Trophoblast cell (in vitro differentiated cells and primary cell): ENCODE measurements at regions not wholly inside any gene's neighbourhood (a gene's known extent, or its start where the extent isn't known, plus 50 kb on each side); places are given as distances from the start of the nearest gene placed in this dataset.

Experiments
- DNase-seq, 2 donors: peaks; one replicate each; pipeline ENCODE4 v3.0.0-alpha.2; 2016
- H2AFZ ChIP-seq: 2 replicates; pipeline ENCODE4 v1.6.1; 2013; ENCODE audit warnings: low read length, moderate library complexity, mild to moderate bottlenecking; ENCODE audit not compliant: insufficient read depth, poor library complexity
- H2AK5ac ChIP-seq: 2 replicates; pipeline ENCODE4 v1.6.1; 2013; ENCODE audit warnings: mild to moderate bottlenecking, low read length
- H2BK120ac ChIP-seq: 2 replicates; pipeline ENCODE4 v1.6.1; 2013; ENCODE audit warnings: low read length, mild to moderate bottlenecking, moderate library complexity; ENCODE audit not compliant: insufficient read depth, poor library complexity
- H2BK12ac ChIP-seq: 2 replicates; pipeline ENCODE4 v1.6.1; 2013; ENCODE audit warnings: mild to moderate bottlenecking, low read length, moderate library complexity
- H2BK5ac ChIP-seq: 2 replicates; pipeline ENCODE4 v1.6.1; 2013; ENCODE audit warnings: low read length, low read depth, moderate library complexity, mild to moderate bottlenecking; ENCODE audit not compliant: poor library complexity
- H3K14ac ChIP-seq: 2 replicates; pipeline ENCODE4 v1.6.1; 2013; ENCODE audit warnings: mild to moderate bottlenecking, low read length
- H3K18ac ChIP-seq: 2 replicates; pipeline ENCODE4 v1.6.1; 2013; ENCODE audit warnings: mild to moderate bottlenecking, low read length
- H3K23ac ChIP-seq: 2 replicates; pipeline ENCODE4 v1.6.1; 2013; ENCODE audit warnings: low read length
- H3K27ac ChIP-seq: 2 replicates; pipeline ENCODE4 v1.5.1; 2013; ENCODE audit warnings: low read depth, mild to moderate bottlenecking, inconsistent platforms, low read length, moderate library complexity
- H3K27me3 ChIP-seq: 2 replicates; pipeline ENCODE4 v1.6.1; 2013; ENCODE audit warnings: inconsistent platforms, mild to moderate bottlenecking, low read length, moderate library complexity; ENCODE audit not compliant: insufficient read depth
- H3K36me3 ChIP-seq, 2 experiments: 1 replicate in 1 of 2; 2 replicates in 1 of 2; pipeline ENCODE4 v1.6.1; 2013; ENCODE audit warnings: low read length in 2 of 2, mild to moderate bottlenecking in 2 of 2, moderate library complexity in 1 of 2; ENCODE audit not compliant: insufficient read depth in 2 of 2, control insufficient read depth in 1 of 2
- H3K4ac ChIP-seq: 2 replicates; pipeline ENCODE4 v1.6.1; 2013; ENCODE audit warnings: low read depth, mild to moderate bottlenecking, low read length, moderate library complexity
- H3K4me1 ChIP-seq, 2 experiments: 1 replicate in 1 of 2; 2 replicates in 1 of 2; pipeline ENCODE4 v1.6.1; 2013; ENCODE audit warnings: low read length in 2 of 2, mild to moderate bottlenecking in 2 of 2, moderate library complexity in 1 of 2; ENCODE audit not compliant: insufficient read depth in 2 of 2, control insufficient read depth in 1 of 2
- H3K4me2 ChIP-seq: 2 replicates; pipeline ENCODE4 v1.6.1; 2013; ENCODE audit warnings: inconsistent platforms, mild to moderate bottlenecking, low read length, moderate library complexity
- H3K4me3 ChIP-seq: 2 replicates; pipeline ENCODE4 v1.5.1; 2013; ENCODE audit warnings: mild to moderate bottlenecking, low read depth, low read length, inconsistent platforms
- H3K79me1 ChIP-seq: one replicate; pipeline ENCODE4 v1.6.1; 2013; ENCODE audit warnings: low read length
- H3K79me2 ChIP-seq: 2 replicates; pipeline ENCODE4 v1.6.1; 2013; ENCODE audit warnings: low read length, mild to moderate bottlenecking; ENCODE audit not compliant: control insufficient read depth, insufficient read depth, poor library complexity
- H3K9ac ChIP-seq: 2 replicates; pipeline ENCODE4 v1.6.1; 2013; ENCODE audit warnings: mild to moderate bottlenecking, low read length
- H3K9me3 ChIP-seq: 2 replicates; pipeline ENCODE4 v1.6.1; 2013; ENCODE audit warnings: low read depth, mild to moderate bottlenecking, control low read depth, inconsistent platforms, low read length; ENCODE audit not compliant: insufficient read depth
- H4K12ac ChIP-seq: 2 replicates; pipeline ENCODE4 v1.6.1; 2013; ENCODE audit warnings: low read depth, mild to moderate bottlenecking, low read length, moderate library complexity
- H4K8ac ChIP-seq: 2 replicates; pipeline ENCODE4 v1.6.1; 2013; ENCODE audit warnings: low read depth, mild to moderate bottlenecking, low read length, moderate library complexity
- H4K91ac ChIP-seq: one replicate; pipeline ENCODE4 v1.6.1; 2013; ENCODE audit warnings: low read depth, mild to moderate bottlenecking, low read length, moderate library complexity
- WGBS: extraction: QIAGEN DNeasy Blood & Tissue Kit; methylation state at CpG from one replicate; pipeline ENCODE4 v1.1.7; 2013; ENCODE audit warnings: missing lambda C conversion rate; ENCODE audit not compliant: insufficient read length, insufficient coverage; ENCODE audit errors: extremely low coverage; 5-methylcytosine and 5-hydroxymethylcytosine counted together

DNA sequence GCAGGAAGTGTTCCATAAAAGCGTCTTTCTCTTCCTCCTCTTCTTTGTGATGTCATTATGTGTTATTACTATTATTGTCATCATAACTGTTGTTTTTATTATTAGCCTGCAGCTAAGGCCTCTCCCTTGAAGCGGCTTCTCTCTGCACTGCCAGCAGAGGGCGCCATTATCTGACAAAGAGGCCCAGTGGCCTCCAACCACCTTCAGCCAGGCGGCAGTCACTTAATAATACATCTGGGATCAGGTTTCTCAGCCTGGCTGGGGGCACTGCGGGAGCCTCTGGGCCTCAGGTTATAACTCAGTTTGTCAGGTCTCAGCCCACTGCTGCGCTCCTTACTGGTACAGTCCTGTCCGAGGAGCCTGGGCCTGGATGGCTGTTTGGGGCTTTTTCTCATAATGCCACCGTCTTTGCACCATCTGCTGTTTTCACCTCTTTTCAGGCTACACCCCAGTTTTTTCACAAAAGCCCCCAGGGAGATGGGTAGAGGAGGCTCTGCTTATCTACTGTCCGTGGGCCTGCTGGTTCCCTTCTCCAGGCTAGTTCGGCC is 281.9 kb downstream of the NSG2 start:
- Histone ChIP-seq H3K14ac (peak overlapping the region; percentile 81), H3K9me3 (no peaks in the 10 kb centered on the region), H3K23ac (no peak overlapping the region), H4K12ac (no peak overlapping the region), H4K91ac (peak overlapping the region; percentile 100), H2BK5ac (peak overlapping the region; percentile 97), H2AK5ac (peak overlapping the region; percentile 74), H3K27ac (peak overlapping the region; percentile 92), H3K4me1 (peaks cover 28 to 29% of the 10 kb centered on the region in 2 experiments), H2AFZ (no peak overlapping the region), H3K9ac (peak overlapping the region; percentile 55), H2BK12ac (peak overlapping the region; percentile 77), H3K79me2 (peaks cover 11% of the 10 kb centered on the region), H3K4ac (peak overlapping the region; percentile 59), H3K4me2 (peak overlapping the region; percentile 4), H2BK120ac (peak overlapping the region; percentile 100), H4K8ac (peak overlapping the region; percentile 83), H3K18ac (peak overlapping the region; percentile 51), H3K79me1 (peaks cover 50% of the 10 kb centered on the region), H3K36me3 (no peaks in the 10 kb centered on the region), H3K27me3 (no peaks in the 10 kb centered on the region), H3K4me3 (no peak overlapping the region)
- peak; percentile 89 to 97 for DNase-seq
- WGBS, result no CpG with 5 or more reads among the region's 10 CpGs

DNA sequence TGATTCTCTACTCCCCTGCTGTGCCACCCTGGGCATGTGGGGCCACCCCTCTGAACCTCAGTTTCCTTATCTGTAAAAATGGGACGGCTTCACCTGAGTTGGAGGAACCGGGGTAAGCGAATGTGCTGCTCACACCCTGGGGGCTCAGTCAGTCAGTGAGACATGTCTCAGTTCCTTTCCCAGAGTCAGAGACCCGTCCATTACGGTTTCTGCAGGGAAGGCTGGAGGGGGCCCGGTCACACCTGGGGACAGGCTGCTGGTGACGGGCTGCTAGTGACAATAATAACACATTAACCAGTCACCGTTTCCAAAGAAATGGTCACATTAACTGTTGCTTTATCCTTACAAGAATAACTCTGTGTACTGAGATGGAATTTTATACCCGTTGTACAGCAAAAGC is 282.4 kb downstream of the NSG2 start:
- H3K23ac ChIP-seq, result no peak overlapping the region
- H3K27ac ChIP-seq, result peak overlapping the region; percentile 92
- H2BK12ac ChIP-seq, result peak overlapping the region; percentile 77
- peaks cover 28 to 29% of the 10 kb centered on the region in 2 experiments for H3K4me1 ChIP-seq
- H3K4me2 ChIP-seq, result no peak overlapping the region
- no CpG with 5 or more reads among the region's 9 CpGs for WGBS
- H3K4ac ChIP-seq, result peak overlapping the region; percentile 71
- no peak overlapping the region for H3K4me3 ChIP-seq
- H3K79me2 ChIP-seq, result peaks cover 11% of the 10 kb centered on the region
- no peaks in the 10 kb centered on the region for H3K9me3 ChIP-seq
- DNase-seq, result no peak
- peak overlapping the region; percentile 83 for H4K8ac ChIP-seq
- no peak overlapping the region for H2AFZ ChIP-seq
- peak overlapping the region; percentile 55 for H3K9ac ChIP-seq
- H3K14ac ChIP-seq, result peak overlapping the region; percentile 81
- peak overlapping the region; percentile 100 for H4K91ac ChIP-seq
- peak overlapping the region; percentile 97 for H2BK5ac ChIP-seq
- peaks cover 52% of the 10 kb centered on the region for H3K79me1 ChIP-seq
- H3K18ac ChIP-seq, result peak overlapping the region; percentile 58
- peak overlapping the region; percentile 100 for H2BK120ac ChIP-seq
- H4K12ac ChIP-seq, result no peak overlapping the region
- no peaks in the 10 kb centered on the region for H3K36me3 ChIP-seq
- H3K27me3 ChIP-seq, result no peaks in the 10 kb centered on the region
- peak overlapping the region; percentile 74 for H2AK5ac ChIP-seq

DNA sequence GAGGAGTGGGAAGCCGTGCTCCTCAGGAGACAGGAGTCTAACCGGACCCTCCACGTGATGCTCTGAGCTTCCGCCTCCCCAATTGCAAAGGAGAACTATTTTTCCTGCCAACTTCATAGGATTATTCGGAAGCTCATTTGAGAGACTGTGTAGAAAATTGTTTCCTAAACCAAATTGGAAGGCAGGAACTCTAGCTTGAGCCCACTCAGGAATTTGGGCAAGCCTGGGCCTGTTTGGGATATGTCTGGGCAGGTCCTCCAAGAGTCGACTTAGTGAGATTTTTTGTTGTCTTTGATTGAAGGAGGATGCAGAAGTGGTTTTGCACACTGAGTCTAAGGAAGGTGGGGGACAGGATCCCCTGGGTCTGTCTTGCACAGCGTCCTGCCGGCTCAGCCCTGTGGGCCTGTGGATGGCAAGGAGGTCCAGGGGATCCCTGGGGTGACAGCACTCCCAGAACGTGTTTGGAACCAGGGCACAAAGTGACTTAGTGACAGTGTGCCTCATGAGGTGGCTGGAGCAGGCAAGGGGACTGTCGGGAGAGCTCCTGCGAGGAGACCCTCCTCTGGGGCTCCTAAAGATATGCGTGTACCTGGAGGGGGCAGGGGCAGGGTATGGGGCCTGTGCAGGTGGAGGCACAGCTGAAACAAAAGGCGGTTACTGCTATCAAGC is 283.3 kb downstream of the NSG2 start:
- Histone ChIP-seq H2AK5ac (peak overlapping the region; percentile 100), H4K12ac (peak overlapping the region; percentile 64), H2BK12ac (peak overlapping the region; percentile 100), H3K36me3 (no peaks in the 10 kb centered on the region), H2BK5ac (peak overlapping the region; percentile 97), H3K9me3 (no peaks in the 10 kb centered on the region), H3K4me1 (peaks cover 28 to 29% of the 10 kb centered on the region in 2 experiments), H3K4me2 (no peak overlapping the region), H3K4ac (peak overlapping the region; percentile 98), H4K8ac (peak overlapping the region; percentile 96), H3K18ac (peak overlapping the region; percentile 97), H3K79me1 (peaks cover 53% of the 10 kb centered on the region), H3K79me2 (peaks cover 11% of the 10 kb centered on the region), H3K23ac (no peak overlapping the region), H2AFZ (peak overlapping the region; percentile 71), H4K91ac (peak overlapping the region; percentile 100), H3K4me3 (no peak overlapping the region), H3K27ac (peak overlapping the region; percentile 92), H3K27me3 (no peaks in the 10 kb centered on the region), H3K14ac (peak overlapping the region; percentile 100), H2BK120ac (peak overlapping the region; percentile 100), H3K9ac (no peak overlapping the region)
- WGBS, result no CpG with 5 or more reads among the region's 13 CpGs
- peak; percentile 26 to 40 for DNase-seq

DNA sequence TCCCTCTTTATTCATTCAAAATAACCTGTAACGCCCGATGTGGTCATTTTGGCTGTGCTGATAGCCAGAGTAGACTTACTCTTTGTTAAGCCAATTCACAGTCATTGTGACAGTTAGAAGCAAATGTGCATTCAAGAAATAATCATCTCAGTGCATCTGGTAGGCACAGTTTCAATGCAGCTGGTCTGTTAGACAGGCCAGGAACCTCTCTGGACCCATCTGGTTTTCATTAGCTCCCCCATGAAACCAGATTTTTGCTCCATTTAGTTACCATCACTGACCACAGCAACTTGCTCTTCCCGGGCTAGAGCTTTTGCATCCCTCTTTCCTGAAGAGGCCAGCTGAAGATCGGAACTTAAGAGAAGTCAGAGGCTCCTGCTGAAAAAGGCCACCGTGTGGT is 284.2 kb downstream of the NSG2 start:
- no CpG with 5 or more reads among the region's 5 CpGs for WGBS
- H2BK12ac ChIP-seq, result peak overlapping the region; percentile 100
- no peaks in the 10 kb centered on the region for H3K27me3 ChIP-seq
- no peak overlapping the region for H3K9ac ChIP-seq
- no peak overlapping the region for H3K4me3 ChIP-seq
- peak overlapping the region; percentile 100 for H2AK5ac ChIP-seq
- H3K36me3 ChIP-seq, result no peaks in the 10 kb centered on the region
- peak overlapping the region; percentile 100 for H2BK120ac ChIP-seq
- no peak overlapping the region for H3K4me2 ChIP-seq
- no peak overlapping the region for H3K23ac ChIP-seq
- H4K91ac ChIP-seq, result peak overlapping the region; percentile 100
- H3K4ac ChIP-seq, result peak overlapping the region; percentile 98
- peaks cover 13% of the 10 kb centered on the region for H3K79me2 ChIP-seq
- H2AFZ ChIP-seq, result no peak overlapping the region
- peak overlapping the region; percentile 100 for H3K14ac ChIP-seq
- H4K12ac ChIP-seq, result no peak overlapping the region
- no peak for DNase-seq
- no peaks in the 10 kb centered on the region for H3K9me3 ChIP-seq
- H3K18ac ChIP-seq, result peak overlapping the region; percentile 97
- H3K27ac ChIP-seq, result no peak overlapping the region
- H4K8ac ChIP-seq, result peak overlapping the region; percentile 96
- peak overlapping the region; percentile 97 for H2BK5ac ChIP-seq
- peaks cover 61% of the 10 kb centered on the region for H3K79me1 ChIP-seq
- peaks cover 30 to 31% of the 10 kb centered on the region in 2 experiments for H3K4me1 ChIP-seq
